Panc1 (cell line): ENCODE measurements at regions not wholly inside any gene's neighbourhood (a gene's known extent, or its start where the extent isn't known, plus 50 kb on each side); places are given as distances from the start of the nearest gene placed in this dataset.

Experiments used
- CTCF ChIP-seq: fragments of 450-650 bp; IDR thresholded peaks from 2 replicates; pipeline ENCODE4 v1.5.1; 2017; ENCODE audit warnings: mild to moderate bottlenecking
- POLR2AphosphoS5 ChIP-seq: IDR thresholded peaks from 2 replicates; pipeline ENCODE4 v1.6.1; 2012; ENCODE audit warnings: mild to moderate bottlenecking, low read depth, low read length, moderate library complexity
- SIN3A ChIP-seq: IDR thresholded peaks from 2 replicates; pipeline ENCODE4 v1.6.1; 2012; ENCODE audit warnings: low read depth, mild to moderate bottlenecking, low read length, moderate library complexity, borderline replicate concordance; ENCODE audit not compliant: insufficient read depth

GRCh38 chr2:88831792-88832248 is 140.3 kb downstream of the RPIA start:
- TF ChIP-seq CTCF (peak; percentile 91), POLR2AphosphoS5 (no peak), SIN3A (no peak)
